Osteoblast (primary cell): ENCODE measurements at regions not wholly inside any gene's neighbourhood (a gene's known extent, or its start where the extent isn't known, plus 50 kb on each side); places are given as distances from the start of the nearest gene placed in this dataset.

ENCODE experiments used
- DNase-seq: peaks from one replicate; pipeline ENCODE4 v3.0.0; 2011; ENCODE audit warnings: low spot score, mixed read lengths; ENCODE audit not compliant: insufficient read length; ENCODE audit errors: missing footprints
- H2AFZ ChIP-seq: 2 replicates; pipeline ENCODE4 v1.6.0; 2011; ENCODE audit warnings: mild to moderate bottlenecking, low read length
- H3K27ac ChIP-seq: 2 replicates; pipeline ENCODE4 v1.5.1; 2011; ENCODE audit warnings: mild to moderate bottlenecking, low read depth, low read length, moderate library complexity
- H3K27me3 ChIP-seq: 2 replicates; pipeline ENCODE4 v1.6.0; 2012; ENCODE audit warnings: mild to moderate bottlenecking, control low read depth, inconsistent platforms, low read length, moderate library complexity; ENCODE audit not compliant: insufficient read depth
- H3K36me3 ChIP-seq: 2 replicates; pipeline ENCODE4 v1.5.1; 2011; ENCODE audit warnings: mild to moderate bottlenecking, low read length, control low read depth, moderate library complexity; ENCODE audit not compliant: insufficient read depth
- H3K4me1 ChIP-seq: 2 replicates; pipeline ENCODE4 v1.5.1; 2011; ENCODE audit warnings: mild to moderate bottlenecking, low read length, control low read depth, moderate library complexity; ENCODE audit not compliant: insufficient read depth
- H3K4me2 ChIP-seq: 2 replicates; pipeline ENCODE4 v1.6.0; 2011; ENCODE audit warnings: mild to moderate bottlenecking, low read length; ENCODE audit not compliant: insufficient read depth
- H3K4me3 ChIP-seq: fragments of 200-600 bp; sonication (generic); 3 replicates; pipeline ENCODE4 v1.5.1; 2012; ENCODE audit warnings: mild to moderate bottlenecking, low read length, inconsistent platforms; ENCODE audit not compliant: insufficient read depth
- H3K79me2 ChIP-seq: 2 replicates; pipeline ENCODE4 v1.6.0; 2012; ENCODE audit warnings: mild to moderate bottlenecking, low read length, control low read depth, inconsistent platforms; ENCODE audit not compliant: insufficient read depth
- H3K9me3 ChIP-seq: 2 replicates; pipeline ENCODE4 v1.5.1; 2011; ENCODE audit warnings: low read depth, low read length, control low read depth
- H4K20me1 ChIP-seq: 2 replicates; pipeline ENCODE4 v1.6.0; 2012; ENCODE audit warnings: mild to moderate bottlenecking, low read length, control low read depth; ENCODE audit not compliant: insufficient read depth
- TF ChIP-seq, protein P1 (sequence below): IDR thresholded peaks from 2 replicates; pipeline ENCODE4 v1.5.1; 2011; ENCODE audit warnings: mild to moderate bottlenecking, low read depth, low read length, moderate library complexity; ENCODE audit errors: extremely low read depth

DNA sequence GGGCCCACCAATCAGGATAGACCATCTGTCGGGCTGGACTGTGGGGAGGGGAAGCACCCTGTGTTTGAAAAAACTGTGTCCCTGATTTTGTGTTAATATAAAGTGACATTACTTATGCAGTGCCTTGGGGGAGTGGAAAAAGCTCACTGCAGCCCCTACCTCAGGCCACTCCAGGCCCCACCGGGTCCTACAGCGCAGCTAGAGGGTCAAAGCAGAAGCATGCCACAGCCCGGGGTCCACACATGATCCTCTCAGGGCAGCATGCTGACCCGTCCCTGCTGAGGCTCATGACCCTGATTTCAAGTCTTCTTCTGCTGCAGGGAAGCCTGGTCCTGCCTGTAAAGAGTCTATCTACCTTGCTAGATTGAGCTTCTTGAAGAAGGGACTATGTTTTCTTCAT, 133.0 kb upstream of the PLCB4 start:
- no peak overlapping the region for H3K4me2 ChIP-seq
- H3K9me3 ChIP-seq, result no peaks in the 10 kb centered on the region
- H2AFZ ChIP-seq, result no peak overlapping the region
- no peak overlapping the region for H3K4me3 ChIP-seq
- H3K4me1 ChIP-seq, result peaks cover 22% of the 10 kb centered on the region
- TF ChIP-seq, protein P1, sequence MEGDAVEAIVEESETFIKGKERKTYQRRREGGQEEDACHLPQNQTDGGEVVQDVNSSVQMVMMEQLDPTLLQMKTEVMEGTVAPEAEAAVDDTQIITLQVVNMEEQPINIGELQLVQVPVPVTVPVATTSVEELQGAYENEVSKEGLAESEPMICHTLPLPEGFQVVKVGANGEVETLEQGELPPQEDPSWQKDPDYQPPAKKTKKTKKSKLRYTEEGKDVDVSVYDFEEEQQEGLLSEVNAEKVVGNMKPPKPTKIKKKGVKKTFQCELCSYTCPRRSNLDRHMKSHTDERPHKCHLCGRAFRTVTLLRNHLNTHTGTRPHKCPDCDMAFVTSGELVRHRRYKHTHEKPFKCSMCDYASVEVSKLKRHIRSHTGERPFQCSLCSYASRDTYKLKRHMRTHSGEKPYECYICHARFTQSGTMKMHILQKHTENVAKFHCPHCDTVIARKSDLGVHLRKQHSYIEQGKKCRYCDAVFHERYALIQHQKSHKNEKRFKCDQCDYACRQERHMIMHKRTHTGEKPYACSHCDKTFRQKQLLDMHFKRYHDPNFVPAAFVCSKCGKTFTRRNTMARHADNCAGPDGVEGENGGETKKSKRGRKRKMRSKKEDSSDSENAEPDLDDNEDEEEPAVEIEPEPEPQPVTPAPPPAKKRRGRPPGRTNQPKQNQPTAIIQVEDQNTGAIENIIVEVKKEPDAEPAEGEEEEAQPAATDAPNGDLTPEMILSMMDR, result no peak
- no peaks in the 10 kb centered on the region for H4K20me1 ChIP-seq
- peak; percentile 15 for DNase-seq
- no peaks in the 10 kb centered on the region for H3K27me3 ChIP-seq
- no peak overlapping the region for H3K27ac ChIP-seq
- H3K79me2 ChIP-seq, result no peaks in the 10 kb centered on the region
- no peaks in the 10 kb centered on the region for H3K36me3 ChIP-seq

DNA sequence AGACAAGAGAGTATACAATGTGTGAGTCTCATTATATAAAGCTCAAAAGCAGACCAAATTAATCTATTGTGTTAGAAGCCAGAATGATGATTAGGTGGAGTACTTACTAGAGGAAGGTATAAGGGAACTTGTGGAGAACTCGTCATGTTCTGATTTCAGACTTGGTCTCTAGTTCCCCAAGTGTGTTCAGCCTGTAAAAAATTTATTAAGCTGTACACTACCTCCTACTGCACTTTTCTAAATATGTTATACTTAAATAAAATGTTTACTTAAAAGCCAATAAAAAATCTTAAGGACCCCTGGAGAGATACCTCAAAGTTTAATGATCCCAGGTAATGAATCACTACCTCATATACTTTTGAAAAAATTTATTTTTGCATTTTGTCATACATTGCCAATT, 130.4 kb upstream of the PLCB4 start:
- peak; percentile 39 for DNase-seq
- peaks cover 2% of the 10 kb centered on the region for H3K4me1 ChIP-seq
- H3K4me3 ChIP-seq, result no peak overlapping the region
- H3K27me3 ChIP-seq, result no peaks in the 10 kb centered on the region
- TF ChIP-seq, protein P1, result no peak
- H2AFZ ChIP-seq, result no peak overlapping the region
- H3K27ac ChIP-seq, result no peak overlapping the region
- no peak overlapping the region for H3K4me2 ChIP-seq
- H3K79me2 ChIP-seq, result no peaks in the 10 kb centered on the region
- no peaks in the 10 kb centered on the region for H4K20me1 ChIP-seq
- H3K9me3 ChIP-seq, result no peaks in the 10 kb centered on the region
- no peaks in the 10 kb centered on the region for H3K36me3 ChIP-seq

DNA sequence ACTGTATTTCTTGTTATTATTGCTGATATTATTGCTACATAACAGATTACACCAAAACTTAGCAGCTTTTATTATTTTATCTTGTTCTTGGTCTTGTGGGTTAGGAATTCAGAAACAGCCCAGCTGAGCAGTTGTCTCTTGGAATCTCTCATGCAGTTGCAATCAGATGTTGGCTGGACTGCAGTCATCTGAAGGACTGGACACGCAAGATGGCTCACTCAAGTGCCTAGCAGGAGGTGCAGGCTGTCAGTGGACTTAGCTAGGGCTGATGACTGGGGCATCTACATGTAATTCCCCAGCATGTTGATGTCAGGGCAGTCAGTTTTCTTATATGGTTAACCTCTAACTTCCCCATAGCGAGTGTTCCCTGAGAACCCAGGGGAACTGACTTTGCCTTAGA, 128.6 kb upstream of the PLCB4 start:
- Histone ChIP-seq H2AFZ (no peak overlapping the region), H3K36me3 (no peaks in the 10 kb centered on the region), H3K27ac (no peak overlapping the region), H3K4me3 (no peak overlapping the region), H4K20me1 (no peaks in the 10 kb centered on the region), H3K4me2 (no peak overlapping the region), H3K79me2 (no peaks in the 10 kb centered on the region), H3K9me3 (no peaks in the 10 kb centered on the region), H3K4me1 (no peaks in the 10 kb centered on the region), H3K27me3 (no peaks in the 10 kb centered on the region)
- DNase-seq, result no peak
- TF ChIP-seq, protein P1, result no peak

GRCh38 chr20:8943631-8944030, 125.3 kb upstream of the PLCB4 start:
- H3K4me2 ChIP-seq, result no peak overlapping the region
- H3K4me3 ChIP-seq, result no peak overlapping the region
- no peak overlapping the region for H3K27ac ChIP-seq
- no peaks in the 10 kb centered on the region for H3K4me1 ChIP-seq
- no peaks in the 10 kb centered on the region for H3K9me3 ChIP-seq
- no peak overlapping the region for H2AFZ ChIP-seq
- H3K36me3 ChIP-seq, result no peaks in the 10 kb centered on the region
- no peaks in the 10 kb centered on the region for H3K27me3 ChIP-seq
- DNase-seq, result no peak
- no peaks in the 10 kb centered on the region for H4K20me1 ChIP-seq
- TF ChIP-seq, protein P1, result no peak
- H3K79me2 ChIP-seq, result no peaks in the 10 kb centered on the region
